GM12873 (cell line): ENCODE measurements at regions not wholly inside any gene's neighbourhood (a gene's known extent, or its start where the extent isn't known, plus 50 kb on each side); places are given as distances from the start of the nearest gene placed in this dataset.

ENCODE experiments used
- TF ChIP-seq, protein P1 (sequence below): IDR thresholded peaks from 2 replicates; pipeline ENCODE4 v1.5.1; 2012; ENCODE audit warnings: low read depth, mild to moderate bottlenecking, moderate library complexity, low read length, control low read depth; ENCODE audit not compliant: insufficient read depth; ENCODE audit errors: missing control alignments

DNA sequence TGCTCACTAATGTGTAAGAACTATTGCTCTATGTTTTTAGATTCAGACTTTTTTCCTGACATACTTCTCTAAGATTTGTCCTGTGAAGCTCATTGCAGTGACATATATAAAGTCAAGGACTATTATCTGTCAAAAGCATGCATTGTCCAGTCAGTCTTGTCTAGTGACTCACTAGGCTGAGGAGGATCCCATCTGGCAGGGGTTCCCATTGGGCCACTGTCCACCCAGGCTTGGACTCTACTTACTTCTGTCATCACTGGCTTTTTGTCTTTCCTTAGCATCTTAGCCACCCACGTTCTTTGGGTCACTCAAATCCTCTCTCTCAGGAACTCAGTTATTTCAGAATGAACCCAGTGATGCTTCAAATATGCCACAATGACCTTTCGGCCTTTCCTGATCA lies 132.6 kb upstream of the NABP1 start:
- TF ChIP-seq, protein P1, sequence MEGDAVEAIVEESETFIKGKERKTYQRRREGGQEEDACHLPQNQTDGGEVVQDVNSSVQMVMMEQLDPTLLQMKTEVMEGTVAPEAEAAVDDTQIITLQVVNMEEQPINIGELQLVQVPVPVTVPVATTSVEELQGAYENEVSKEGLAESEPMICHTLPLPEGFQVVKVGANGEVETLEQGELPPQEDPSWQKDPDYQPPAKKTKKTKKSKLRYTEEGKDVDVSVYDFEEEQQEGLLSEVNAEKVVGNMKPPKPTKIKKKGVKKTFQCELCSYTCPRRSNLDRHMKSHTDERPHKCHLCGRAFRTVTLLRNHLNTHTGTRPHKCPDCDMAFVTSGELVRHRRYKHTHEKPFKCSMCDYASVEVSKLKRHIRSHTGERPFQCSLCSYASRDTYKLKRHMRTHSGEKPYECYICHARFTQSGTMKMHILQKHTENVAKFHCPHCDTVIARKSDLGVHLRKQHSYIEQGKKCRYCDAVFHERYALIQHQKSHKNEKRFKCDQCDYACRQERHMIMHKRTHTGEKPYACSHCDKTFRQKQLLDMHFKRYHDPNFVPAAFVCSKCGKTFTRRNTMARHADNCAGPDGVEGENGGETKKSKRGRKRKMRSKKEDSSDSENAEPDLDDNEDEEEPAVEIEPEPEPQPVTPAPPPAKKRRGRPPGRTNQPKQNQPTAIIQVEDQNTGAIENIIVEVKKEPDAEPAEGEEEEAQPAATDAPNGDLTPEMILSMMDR, result no peak

DNA sequence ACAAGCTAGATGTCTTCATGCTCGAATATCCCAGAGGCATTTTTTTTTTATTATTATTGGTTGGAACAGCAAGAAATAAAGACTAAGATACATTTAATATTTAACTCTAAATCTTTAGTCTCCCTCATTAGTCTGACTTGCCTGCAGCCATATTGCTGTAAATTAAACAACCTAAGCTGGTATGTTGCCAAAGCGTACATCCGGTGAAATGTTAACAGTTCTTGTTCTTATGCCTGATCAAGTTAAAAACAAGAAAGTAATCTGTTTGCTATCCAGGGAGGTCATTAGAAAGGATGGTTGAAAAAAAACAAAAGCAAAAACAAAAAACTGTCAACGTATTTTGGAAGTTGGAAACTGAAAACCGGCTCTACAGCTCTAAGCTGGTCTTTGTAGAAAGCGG lies 125.9 kb upstream of the NABP1 start:
- TF ChIP-seq, protein P1, result no peak

DNA sequence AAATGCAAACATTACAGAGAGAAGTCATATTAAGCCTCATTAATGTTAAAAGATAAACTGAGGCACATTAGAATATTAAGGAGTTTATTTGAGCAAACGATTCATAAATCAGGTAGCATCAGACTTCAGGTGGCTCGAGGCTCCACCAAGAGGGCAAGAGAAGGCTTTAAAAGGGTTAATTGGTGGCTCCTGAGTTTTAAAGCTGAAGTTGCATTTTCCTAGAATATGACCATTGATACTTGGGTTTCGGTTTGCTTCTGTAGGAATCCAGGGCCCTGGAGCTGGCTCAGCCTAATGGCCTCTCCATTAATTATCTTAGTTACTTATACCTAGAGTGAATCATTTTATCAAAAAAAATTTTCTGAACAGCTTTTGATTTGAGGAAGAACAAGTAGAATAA lies 123.7 kb upstream of the NABP1 start:
- TF ChIP-seq, protein P1, result no peak

DNA sequence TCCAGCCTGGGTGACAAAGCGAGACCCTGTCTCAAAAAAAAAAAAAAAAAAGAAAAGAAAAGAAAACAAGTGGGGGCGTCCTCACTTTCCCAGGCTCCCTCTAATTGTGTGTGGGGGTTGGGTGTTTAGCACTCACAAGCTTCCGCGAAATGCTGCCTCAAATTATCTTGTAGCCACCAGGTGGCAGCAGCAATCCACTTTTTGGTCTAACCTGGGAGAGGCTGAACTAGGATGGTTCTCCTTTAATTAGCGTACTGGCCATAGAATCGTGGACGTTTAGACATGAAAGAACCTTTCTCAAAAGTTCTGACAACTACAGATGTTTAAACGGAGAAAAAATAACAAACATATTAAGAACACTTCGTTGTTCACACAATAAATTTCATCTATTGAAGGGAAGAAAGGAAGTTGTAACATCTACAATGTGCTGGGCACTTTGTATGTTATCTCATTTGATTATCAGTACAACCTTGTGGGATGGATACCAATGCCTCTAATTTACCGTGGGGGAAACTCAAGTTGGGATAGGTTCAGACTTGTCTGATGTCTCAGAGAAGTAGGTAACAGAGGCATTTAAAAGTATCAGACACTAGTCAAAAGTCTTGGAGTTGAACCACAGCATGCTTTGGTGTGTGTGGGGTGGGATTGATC lies 122.7 kb upstream of the NABP1 start:
- TF ChIP-seq, protein P1, result peak; percentile 73

DNA sequence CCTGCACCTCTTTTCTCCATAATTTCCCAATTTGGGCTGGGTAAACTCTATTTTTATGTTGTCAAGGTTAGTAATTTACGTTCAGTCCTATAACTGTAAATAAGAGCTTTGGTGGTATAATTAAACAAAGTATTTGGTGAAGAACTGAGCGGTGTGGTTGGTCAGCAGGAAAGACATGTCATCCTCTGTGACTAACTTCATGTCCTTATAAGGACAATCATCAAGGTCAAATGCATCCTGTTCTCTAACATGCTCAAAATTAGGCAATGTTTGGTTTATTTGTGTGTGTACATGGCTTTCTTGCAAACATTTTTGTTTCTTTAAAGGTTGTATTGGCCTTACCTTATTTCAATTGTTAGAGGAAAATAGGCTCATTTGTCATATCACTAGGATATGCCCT lies 121.5 kb upstream of the NABP1 start:
- TF ChIP-seq, protein P1, result no peak

DNA sequence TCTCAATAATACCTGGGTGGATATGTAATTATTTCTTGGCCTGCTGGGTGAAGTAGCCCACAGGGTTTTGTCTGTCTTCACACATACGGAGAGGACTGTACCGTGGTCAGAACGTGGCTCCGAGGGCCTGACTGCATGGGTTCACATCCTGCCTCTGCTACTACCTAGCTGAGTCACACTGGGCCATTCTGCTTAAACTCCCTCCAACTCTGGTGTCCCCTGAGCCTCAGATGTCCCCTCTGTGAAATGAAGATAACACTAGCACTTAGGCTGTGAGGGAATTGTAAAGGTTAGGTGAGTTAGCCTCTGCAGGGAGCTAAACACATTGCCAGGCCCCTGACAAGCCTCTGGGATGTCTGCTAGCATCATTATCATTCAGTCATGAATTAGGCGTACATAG lies 120.1 kb upstream of the NABP1 start:
- TF ChIP-seq, protein P1, result no peak

DNA sequence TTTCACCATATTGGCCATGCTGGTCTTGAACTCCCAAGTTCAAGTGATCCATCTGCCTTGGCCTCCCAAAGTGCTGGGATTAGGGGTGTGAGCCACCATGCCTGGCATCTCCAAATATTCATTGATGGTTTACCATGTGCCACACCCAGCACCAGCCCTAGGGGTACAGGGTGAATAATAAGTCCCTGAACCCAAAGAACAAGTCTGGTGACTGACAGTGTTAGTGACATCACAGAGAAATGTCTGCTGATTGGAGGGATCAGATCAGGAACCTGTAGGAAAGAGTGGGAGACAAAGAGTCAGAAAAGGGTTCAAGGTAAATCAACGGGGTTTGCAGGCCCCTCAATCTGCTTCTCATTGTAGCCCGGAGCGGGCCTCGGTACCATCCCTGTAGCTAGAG lies 118.4 kb upstream of the NABP1 start:
- TF ChIP-seq, protein P1, result no peak

DNA sequence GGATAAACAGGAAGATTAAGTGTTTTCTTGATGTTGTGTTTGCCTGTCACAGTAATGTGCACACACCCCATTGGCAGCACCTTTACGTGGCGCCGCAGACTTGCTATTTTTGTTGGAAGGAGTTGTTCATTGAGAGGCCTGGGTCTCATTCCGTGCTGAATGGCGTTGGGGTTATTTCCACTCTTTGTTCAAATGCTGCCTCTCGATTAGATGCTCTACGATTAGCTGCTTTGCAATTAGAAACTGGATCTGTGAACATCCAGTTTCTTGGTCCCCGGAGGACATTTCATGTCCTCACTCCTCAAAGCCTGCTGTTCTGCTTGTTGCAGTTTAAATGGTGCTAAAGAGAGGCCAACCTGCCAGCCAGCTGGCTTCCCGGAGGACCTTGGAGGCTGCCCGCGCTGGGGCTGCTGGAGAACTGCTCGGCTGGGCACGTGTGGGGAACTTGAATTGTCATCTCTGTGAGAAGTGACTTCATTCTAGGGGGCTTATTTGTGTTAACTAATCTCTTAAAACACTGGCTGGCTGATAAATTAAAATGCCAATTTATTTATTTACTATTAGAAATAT lies 117.4 kb upstream of the NABP1 start:
- TF ChIP-seq, protein P1, result no peak
